HG02870 (cell line): ENCODE measurements at regions not wholly inside any gene's neighbourhood (a gene's known extent, or its start where the extent isn't known, plus 50 kb on each side); places are given as distances from the start of the nearest gene placed in this dataset.

Experiments used
- ATAC-seq: cut with Tn5 transposase; IDR thresholded peaks from one replicate; pipeline ENCODE4 v1.9.1; 2021; ENCODE audit warnings: mild to moderate bottlenecking, moderate library complexity; ENCODE audit not compliant: unreplicated experiment

DNA sequence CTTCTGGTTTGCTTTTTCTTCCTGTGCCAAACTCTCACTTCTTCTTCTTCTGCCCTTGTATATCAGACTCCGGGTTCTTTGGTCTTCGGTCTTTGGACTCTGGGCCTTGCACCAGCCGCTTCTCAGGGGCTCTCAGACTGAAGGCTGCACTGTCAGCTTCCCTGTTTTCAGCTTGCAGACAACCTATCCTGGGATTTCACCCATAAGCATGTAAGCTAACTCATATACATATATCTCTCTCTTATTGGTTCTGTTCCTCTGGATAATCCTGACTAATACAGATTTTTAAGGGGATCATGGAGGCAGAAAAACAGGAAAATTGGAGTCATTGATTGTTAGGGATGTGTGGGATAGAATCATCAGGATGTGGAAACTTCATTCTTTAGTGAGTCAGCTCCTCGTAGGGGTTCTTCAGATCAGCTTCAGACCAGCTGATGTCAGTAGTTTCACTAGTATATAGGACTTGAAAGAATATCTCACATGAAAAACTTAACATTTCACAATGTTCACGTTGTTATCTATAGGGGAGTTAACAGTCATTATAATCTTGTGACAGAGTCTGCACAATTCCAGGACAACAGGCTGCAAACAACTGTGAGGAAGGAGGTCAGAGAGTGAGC is 102.9 kb downstream of the RASSF9 start:
- ATAC-seq, result no peak

DNA sequence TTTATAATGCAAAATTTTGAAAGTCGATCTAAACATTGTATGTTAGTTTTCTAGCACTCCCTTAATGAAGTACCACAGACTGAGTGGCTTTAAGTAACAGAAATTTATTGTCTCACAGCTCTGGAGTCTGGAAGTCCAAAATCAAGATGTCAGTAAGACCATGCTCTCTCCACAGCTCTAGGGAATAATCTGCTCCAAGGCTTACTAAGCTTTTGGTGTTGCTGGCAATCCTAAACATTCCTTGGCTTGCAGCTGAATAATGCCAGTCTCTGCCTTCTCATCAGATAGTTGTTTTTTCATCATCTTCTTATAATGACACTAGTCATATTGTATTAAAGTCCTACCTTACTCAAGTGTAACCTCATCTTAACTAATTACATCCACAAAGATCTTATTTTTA is 102.2 kb downstream of the RASSF9 start:
- no peak for ATAC-seq

DNA sequence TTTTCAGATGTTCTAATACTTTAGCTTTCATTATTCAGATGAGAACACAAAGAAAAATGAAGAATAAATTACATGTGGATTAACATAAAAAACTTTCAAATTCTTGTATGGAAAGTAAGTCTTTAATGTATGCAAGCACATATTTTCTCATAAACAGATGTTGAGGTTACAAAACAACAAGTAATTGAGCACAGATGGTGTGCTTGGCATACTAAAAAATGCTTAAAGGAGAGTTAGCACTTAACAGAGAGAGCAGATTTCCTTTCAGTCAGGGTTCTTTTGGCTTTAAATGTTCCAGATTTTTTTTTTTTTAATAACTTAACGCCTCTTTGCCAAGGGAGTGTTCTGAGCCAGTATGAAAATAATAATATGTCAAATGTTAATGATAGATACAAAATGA is 96.0 kb downstream of the RASSF9 start:
- ATAC-seq, result no peak

DNA sequence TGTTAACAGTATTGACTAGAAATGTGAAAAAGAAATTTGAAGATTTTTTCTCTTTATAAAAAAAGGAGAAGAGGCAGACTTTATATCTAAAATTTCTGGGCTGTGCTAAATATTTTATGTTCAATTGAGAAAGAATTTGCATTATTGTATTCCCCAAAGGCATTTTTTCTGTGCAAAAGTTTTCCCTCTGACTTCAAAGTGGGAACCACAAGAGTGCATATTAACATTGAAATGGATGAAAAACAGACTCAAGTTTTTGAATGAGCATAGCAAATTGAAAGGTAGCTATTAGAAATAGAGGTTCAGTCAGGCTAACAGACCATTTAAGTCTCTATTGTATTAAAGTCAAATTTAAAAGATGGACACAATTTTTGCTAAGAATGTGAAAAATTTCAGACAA is 95.2 kb downstream of the RASSF9 start:
- no peak for ATAC-seq

DNA sequence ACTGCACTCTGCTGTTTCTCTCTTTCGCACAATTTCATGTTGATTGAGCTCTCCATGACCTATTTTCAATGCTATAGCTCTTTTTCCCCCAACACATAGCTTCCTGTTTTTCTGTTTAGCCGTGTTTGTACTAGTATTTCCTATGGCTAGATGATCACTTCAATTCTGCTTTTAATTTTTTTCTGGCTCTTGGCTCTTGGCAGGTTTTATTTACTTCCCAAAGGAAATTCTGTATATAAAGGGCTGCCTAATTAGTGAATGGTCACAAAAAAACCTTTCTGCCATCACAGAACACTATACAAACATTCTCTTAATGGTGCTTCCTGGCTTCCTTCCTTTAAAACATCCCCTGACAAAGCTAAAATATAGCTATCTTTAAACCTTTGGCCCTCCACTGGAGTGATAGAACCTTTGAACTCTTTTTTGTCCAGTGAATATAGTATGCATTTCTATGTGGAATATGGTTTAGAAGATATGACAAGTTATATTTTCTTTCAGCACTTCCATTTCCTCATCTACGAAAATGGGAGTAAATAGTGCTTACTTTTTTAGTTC is 88.2 kb downstream of the RASSF9 start:
- ATAC-seq, result no peak
